ENCODE measurements at regions not wholly inside any gene's neighbourhood (a gene's known extent, or its start where the extent isn't known, plus 50 kb on each side); places are given as distances from the start of the nearest gene placed in this dataset.

GRCh38 chr4:149141391-149141790 lies 674.3 kb downstream of the IQCM start:
- no peak for TF ChIP-seq CTCF (IDR thresholded peaks at IDR 0.05; ENCODE audit: low read depth, low read length, missing control alignments)
- no peaks in the 10 kb centered on the region for H3K27me3 ChIP-seq (replicated peaks)
- H3K36me3 ChIP-seq (replicated peaks) = no peaks in the 10 kb centered on the region
- H3K4me3 ChIP-seq (ENCODE audit: low read depth, low read length) = no peak overlapping the region
- in situ Hi-C loops (cut with HindIII; ENCODE audit: low pct_ligation_motif_present, low sequenced_read_pairs) = no loop called here
- H3K27ac ChIP-seq = no peak overlapping the region
- DNase-seq = no peak

DNA sequence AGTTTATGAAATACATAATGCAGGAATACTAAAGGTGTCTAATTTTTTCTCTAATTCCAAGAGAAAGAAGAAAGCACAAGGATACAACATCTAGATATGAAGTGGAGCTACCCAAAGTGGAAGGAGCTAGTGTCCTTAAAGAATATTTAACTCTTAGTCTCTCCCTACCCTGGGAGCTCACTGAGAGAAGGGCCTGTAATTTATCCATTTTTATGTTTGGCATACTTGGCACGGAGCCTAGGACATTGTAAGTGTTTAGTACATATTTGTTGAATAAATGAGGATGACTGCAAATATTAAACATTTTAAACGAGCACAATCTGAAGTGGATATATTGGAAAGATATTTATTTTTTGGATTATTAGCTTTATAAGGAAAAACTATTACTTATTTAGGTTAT lies 674.8 kb downstream of the IQCM start:
- no peak overlapping the region for H3K27ac ChIP-seq
- DNase-seq = no peak
- H3K36me3 ChIP-seq (replicated peaks) = no peaks in the 10 kb centered on the region
- TF ChIP-seq CTCF (IDR thresholded peaks at IDR 0.05; ENCODE audit: low read depth, low read length, missing control alignments) = no peak
- H3K27me3 ChIP-seq (replicated peaks) = no peaks in the 10 kb centered on the region
- H3K4me3 ChIP-seq (ENCODE audit: low read depth, low read length) = no peak overlapping the region
- in situ Hi-C loops (cut with HindIII; ENCODE audit: low pct_ligation_motif_present, low sequenced_read_pairs) = no loop called here

DNA sequence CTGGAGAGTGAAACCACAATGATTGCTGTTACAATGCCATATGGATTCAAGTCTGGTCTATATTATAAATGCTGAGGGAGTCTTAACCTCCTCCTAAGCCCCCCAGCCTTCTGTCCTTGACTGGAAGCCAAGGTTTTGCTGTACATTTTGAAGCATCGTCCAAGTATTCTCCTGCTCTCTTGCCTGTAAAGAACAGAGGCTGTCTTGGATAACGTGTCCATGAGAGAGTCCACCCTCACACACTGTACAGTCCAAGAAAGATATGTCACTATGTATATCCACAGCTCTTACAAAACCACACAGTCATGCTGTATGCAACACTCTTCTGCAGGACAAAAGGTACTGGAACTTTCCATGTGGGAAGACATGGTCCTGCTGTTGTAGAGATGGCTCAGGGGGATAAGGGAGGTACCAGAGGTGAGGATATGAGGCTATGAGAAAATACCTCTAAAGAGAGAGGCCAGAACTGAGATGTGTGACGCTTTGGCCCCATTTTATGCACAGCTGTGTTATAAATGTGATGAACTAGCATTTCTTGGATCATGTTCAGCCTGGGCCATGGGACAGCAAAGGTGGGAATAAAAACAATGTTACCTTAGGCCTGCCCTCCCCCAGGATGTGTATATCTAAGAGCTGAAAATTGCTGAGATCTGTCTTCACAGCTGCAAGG lies 678.6 kb downstream of the IQCM start:
- no peaks in the 10 kb centered on the region for H3K27me3 ChIP-seq (replicated peaks)
- no peak for TF ChIP-seq CTCF (IDR thresholded peaks at IDR 0.05; ENCODE audit: low read depth, low read length, missing control alignments)
- DNase-seq = no peak
- no peak overlapping the region for H3K27ac ChIP-seq
- no peak overlapping the region for H3K4me3 ChIP-seq (ENCODE audit: low read depth, low read length)
- no peaks in the 10 kb centered on the region for H3K36me3 ChIP-seq (replicated peaks)
- in situ Hi-C loops (cut with HindIII; ENCODE audit: low pct_ligation_motif_present, low sequenced_read_pairs) = no loop called here

GRCh38 chr4:149135062-149135461 lies 680.6 kb downstream of the IQCM start:
- Histone ChIP-seq H3K27ac (no peak overlapping the region), H3K27me3 (replicated peaks) (no peaks in the 10 kb centered on the region), H3K4me3 (ENCODE audit: low read depth, low read length) (no peak overlapping the region), H3K36me3 (replicated peaks) (no peaks in the 10 kb centered on the region)
- no peak for TF ChIP-seq CTCF (IDR thresholded peaks at IDR 0.05; ENCODE audit: low read depth, low read length, missing control alignments)
- in situ Hi-C loops (cut with HindIII; ENCODE audit: low pct_ligation_motif_present, low sequenced_read_pairs) = no loop called here
- DNase-seq = no peak

DNA sequence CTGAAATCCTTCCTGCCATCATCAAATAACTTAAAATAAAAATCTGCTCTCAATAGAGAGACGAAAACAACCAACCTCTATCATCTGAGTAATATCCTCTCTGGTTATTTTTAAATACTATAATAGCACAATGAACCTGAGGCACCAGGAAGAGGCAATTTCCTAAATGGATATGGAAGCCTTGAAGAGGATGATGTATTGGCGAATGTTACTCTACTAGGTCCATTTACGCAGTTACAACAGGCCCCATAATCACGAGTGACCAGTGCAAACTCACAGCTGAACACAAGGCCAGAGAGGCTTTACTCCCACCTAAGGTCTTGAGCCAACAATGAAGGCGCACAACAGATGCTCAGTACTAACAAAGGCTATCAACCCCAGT lies 678.8 kb upstream of the NR3C2 start:
- Histone ChIP-seq H3K4me3 (ENCODE audit: low read depth, low read length) (no peak overlapping the region), H3K27me3 (replicated peaks) (no peaks in the 10 kb centered on the region), H3K27ac (peak overlapping the region; percentile 66), H3K36me3 (replicated peaks) (no peaks in the 10 kb centered on the region)
- in situ Hi-C loops (cut with HindIII; ENCODE audit: low pct_ligation_motif_present, low sequenced_read_pairs) = no loop called here
- no peak for TF ChIP-seq CTCF (IDR thresholded peaks at IDR 0.05; ENCODE audit: low read depth, low read length, missing control alignments)
- no peak for DNase-seq

All from brain microvascular endothelial cell (primary cell).